Endothelial cell of umbilical vein (primary cell): ENCODE measurements at regions not wholly inside any gene's neighbourhood (a gene's known extent, or its start where the extent isn't known, plus 50 kb on each side); places are given as distances from the start of the nearest gene placed in this dataset.

ENCODE experiments used
- BruUV-seq: library from RNA; stranded (reverse); fragments of 400-500 nt; replicated peaks from 2 replicates; lab custom pipeline; 2021; lab: Mats Ljungman, UMichigan
- CTCF ChIA-PET: fragments of 300-600, 350-600 bp; sonication (Branson Sonifier 250); formaldehyde crosslinking; loops from one replicate; lab custom pipeline; 2021; ENCODE audit warnings: antibody characterized with exemption, inconsistent platforms; lab: Charles Lee
- POLR2A ChIA-PET: fragments of 300-600, 350-600 bp; sonication (Branson Sonifier 250); formaldehyde crosslinking; loops from one replicate; lab custom pipeline; 2021; ENCODE audit warnings: antibody characterized with exemption, inconsistent platforms; lab: Charles Lee
- DNase-seq: peaks from one replicate; pipeline ENCODE4 v3.0.0-alpha.2; 2011; ENCODE audit warnings: low read depth, low spot score
- FAIRE-seq: peaks from 2 replicates; lab custom pipeline; 2011; peaks lifted over from hg19 to GRCh38; lab: Jason Lieb, UNC
- H2AFZ ChIP-seq: 2 replicates; pipeline ENCODE4 v1.6.0; 2012; ENCODE audit warnings: low read depth, low read length, control low read depth, inconsistent platforms
- H3K27ac ChIP-seq: 2 replicates; pipeline ENCODE4 v1.5.1; 2011; ENCODE audit warnings: low read depth, mild to moderate bottlenecking, control low read depth, low read length, moderate library complexity; ENCODE audit not compliant: insufficient read depth
- H3K27me3 ChIP-seq, 2 experiments: 2 replicates each; pipeline versions ENCODE4 v1.6.0 to v1.6.1; 2011; ENCODE audit warnings: low read length in 2 of 2, mixed read lengths in 1 of 2; ENCODE audit not compliant: control insufficient read depth in 2 of 2, insufficient read depth in 2 of 2
- H3K36me3 ChIP-seq, 2 experiments: 2 replicates in 1 of 2; 3 replicates in 1 of 2; pipeline ENCODE4 v1.5.1; 2011; ENCODE audit warnings: low read length in 2 of 2, mild to moderate bottlenecking in 1 of 2, moderate library complexity in 1 of 2; ENCODE audit not compliant: control insufficient read depth in 2 of 2, insufficient read depth in 2 of 2; ENCODE audit errors: extremely low read depth in 1 of 2
- H3K4me1 ChIP-seq: 3 replicates; pipeline ENCODE4 v1.5.1; 2011; ENCODE audit warnings: mild to moderate bottlenecking, low read length; ENCODE audit not compliant: control insufficient read depth, insufficient read depth; ENCODE audit errors: extremely low read depth
- H3K4me2 ChIP-seq: 2 replicates; pipeline ENCODE4 v1.6.1; 2011; ENCODE audit warnings: low read length, control low read depth, mixed read lengths; ENCODE audit not compliant: insufficient read depth
- H3K4me3 ChIP-seq, 3 experiments: fragments of 200-600 bp in 1 of 3; sonication (generic), shearing (Covaris generic) in 1 of 3; replicated peaks in 1 of 3; 2 replicates each; pipeline ENCODE4 v1.5.1; 2011 to 2016; ENCODE audit warnings: control low read depth in 3 of 3, low read length in 3 of 3, mild to moderate bottlenecking in 2 of 3, inconsistent platforms in 1 of 3, low read depth in 1 of 3, moderate library complexity in 1 of 3; ENCODE audit not compliant: insufficient read depth in 1 of 3
- H3K79me2 ChIP-seq: 2 replicates; pipeline ENCODE4 v1.6.0; 2012; ENCODE audit warnings: low read length, inconsistent platforms; ENCODE audit not compliant: control insufficient read depth, insufficient read depth
- H3K9ac ChIP-seq: replicated peaks from 2 replicates; pipeline ENCODE3; 2011; ENCODE audit warnings: low read length, control low read depth; ENCODE audit not compliant: insufficient read depth; ENCODE audit errors: extremely low read depth
- H3K9me1 ChIP-seq: replicated peaks from 3 replicates; pipeline ENCODE4 v1.6.0; 2011; ENCODE audit warnings: mild to moderate bottlenecking, low read length; ENCODE audit not compliant: control insufficient read depth, insufficient read depth; ENCODE audit errors: extremely low read depth
- H3K9me3 ChIP-seq: replicated peaks from 2 replicates; pipeline ENCODE4 v1.5.1; 2012; ENCODE audit warnings: low read length, inconsistent platforms; ENCODE audit not compliant: control insufficient read depth, insufficient read depth
- H4K20me1 ChIP-seq: replicated peaks from 2 replicates; pipeline ENCODE3; 2011; ENCODE audit warnings: mild to moderate bottlenecking, low read length; ENCODE audit not compliant: control insufficient read depth, insufficient read depth; ENCODE audit errors: extremely low read depth
- CTCF ChIP-seq, 2 donors: IDR thresholded peaks; 1 replicate in 1 of 2; 2 replicates in 1 of 2; pipeline ENCODE4 v1.5.1; 2011; ENCODE audit warnings: low read length in 2 of 2, mild to moderate bottlenecking in 2 of 2, moderate library complexity in 2 of 2, control low read depth in 1 of 2, inconsistent platforms in 1 of 2, low read depth in 1 of 2; ENCODE audit not compliant: insufficient read depth in 1 of 2; ENCODE audit errors: extremely low read depth in 1 of 2
- EZH2 ChIP-seq: IDR thresholded peaks from 2 replicates; pipeline ENCODE4 v1.6.1; 2012; ENCODE audit warnings: borderline replicate concordance, low read depth, mild to moderate bottlenecking, moderate library complexity, low read length, inconsistent platforms; ENCODE audit not compliant: severe bottlenecking
- FOS ChIP-seq: IDR thresholded peaks from 2 replicates; pipeline ENCODE4 v1.6.1; 2011; ENCODE audit warnings: mild to moderate bottlenecking, low read length, moderate library complexity, borderline replicate concordance; ENCODE audit not compliant: insufficient read depth
- GATA2 ChIP-seq: IDR thresholded peaks from 2 replicates; pipeline ENCODE4 v1.7.0; 2011; ENCODE audit warnings: low read depth, mild to moderate bottlenecking, moderate library complexity, mixed read lengths, low read length; ENCODE audit not compliant: insufficient read length, insufficient read depth
- JUN ChIP-seq: IDR thresholded peaks from 2 replicates; pipeline ENCODE4 v1.6.1; 2011; ENCODE audit warnings: borderline replicate concordance, low read depth; ENCODE audit not compliant: insufficient read length, insufficient read depth
- MYC ChIP-seq: IDR thresholded peaks from one replicate; pipeline ENCODE4 v1.6.1; 2011; ENCODE audit warnings: mild to moderate bottlenecking, low read depth, low read length
- POLR2A ChIP-seq: IDR thresholded peaks from 2 replicates; pipeline ENCODE4 v1.6.1; 2012; ENCODE audit warnings: low read depth, mild to moderate bottlenecking, control low read depth, low read length
- POLR2AphosphoS5 ChIP-seq: IDR thresholded peaks from 2 replicates; pipeline ENCODE4 v1.6.1; 2012; ENCODE audit warnings: low read depth, mild to moderate bottlenecking, control low read depth, low read length, moderate library complexity; ENCODE audit not compliant: insufficient read depth
- dilution Hi-C: fragments of 300-500 bp; cut with MboI; formaldehyde crosslinking; loops from one replicate; pipeline ENCODE4 v1.15.0; 2019; ENCODE audit warnings: low sequenced_read_pairs; ENCODE audit not compliant: extremely low pct_ligation_motif_present
- intact Hi-C: fragments of 100-400 bp; cut with micrococcal nuclease; formaldehyde crosslinking; loops from one replicate; pipeline ENCODE4 v1.10.0; 2022
- TF ChIP-seq, protein P1 (sequence below): IDR thresholded peaks from 2 replicates; pipeline ENCODE4 v1.6.1; 2011; ENCODE audit not compliant: insufficient read depth, insufficient read length

DNA sequence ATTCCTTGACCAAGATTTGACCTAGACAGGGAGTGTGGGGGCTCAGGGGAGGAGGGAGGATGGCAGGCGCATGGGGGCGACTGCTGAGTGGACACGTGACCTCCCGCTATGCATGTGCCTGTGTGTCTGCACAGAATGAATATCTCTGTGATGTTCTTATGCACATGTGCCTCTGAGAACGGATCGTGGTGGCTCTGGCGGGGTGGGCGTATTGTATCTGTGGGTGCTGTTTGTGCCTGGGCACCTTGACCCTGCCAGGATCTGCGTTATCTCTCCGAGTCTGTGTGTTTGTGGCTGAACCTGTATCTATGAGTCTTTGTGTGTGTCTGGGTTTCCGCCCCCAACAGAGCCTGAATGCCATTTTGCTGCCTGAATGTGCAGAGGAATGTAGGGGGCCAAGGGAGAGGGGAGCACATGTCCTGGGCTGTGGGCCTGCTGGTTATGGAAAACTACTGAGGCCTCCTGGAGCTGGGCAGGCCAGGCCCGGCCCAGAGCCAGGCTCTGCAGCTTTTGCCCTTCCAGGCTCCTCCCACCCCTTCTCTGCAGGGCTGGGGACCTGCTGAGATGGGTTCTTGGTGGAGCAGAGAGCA, 102.5 kb downstream of the EBNA1BP2 start:
- POLR2A ChIA-PET = no interaction called here

DNA sequence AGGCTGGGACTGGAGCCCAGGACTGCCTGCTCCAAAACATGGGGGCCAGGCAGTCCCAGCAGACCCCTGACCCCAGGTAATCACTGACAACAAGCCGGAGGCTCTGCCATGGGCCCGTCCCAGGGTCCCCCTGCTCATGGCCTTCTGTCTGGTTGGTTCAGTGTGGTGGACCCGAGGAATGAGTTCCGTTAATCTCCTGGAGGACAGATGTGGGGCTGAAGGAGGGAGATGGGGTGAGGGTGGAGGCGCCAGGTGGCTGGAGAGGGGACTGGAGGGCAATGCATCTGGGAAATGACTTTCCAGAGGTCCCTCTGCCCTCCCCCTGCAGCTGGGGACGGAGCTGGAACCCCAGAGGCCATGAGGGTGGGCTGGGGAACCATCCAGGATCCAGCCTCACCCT, 103.2 kb downstream of the EBNA1BP2 start:
- TF ChIP-seq MYC (no peak), EZH2 (no peak), GATA2 (no peak), POLR2A (no peak), JUN (no peak), POLR2AphosphoS5 (no peak), CTCF (IDR thresholded peaks at IDR 0.05; ENCODE audit: extremely low read depth in 1 of 2, insufficient read depth in 1 of 2, low read depth in 1 of 2, low read length in 2 of 2) (no peak), FOS (no peak)
- TF ChIP-seq, protein P1, sequence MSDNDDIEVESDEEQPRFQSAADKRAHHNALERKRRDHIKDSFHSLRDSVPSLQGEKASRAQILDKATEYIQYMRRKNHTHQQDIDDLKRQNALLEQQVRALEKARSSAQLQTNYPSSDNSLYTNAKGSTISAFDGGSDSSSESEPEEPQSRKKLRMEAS = no peak
- ChIA-PET CTCF (interaction anchor here (9.4 kb wide), 1 partner anchor 151 kb away, joined by 1298 read pairs; no protein-coding TSS in a partner anchor), POLR2A (no interaction called here)
- no peak overlapping the region for H3K9ac ChIP-seq
- no peak for FAIRE-seq
- H3K4me1 ChIP-seq = no peaks in the 10 kb centered on the region
- no peaks in the 10 kb centered on the region for H3K79me2 ChIP-seq
- dilution Hi-C loops (loop anchor here (25.0 kb wide), 1 partner anchor 157 kb away; no protein-coding TSS in a partner anchor), intact Hi-C loops (loop anchor here (5.0 kb wide), 1 partner anchor 92 kb away; no protein-coding TSS in a partner anchor)
- no peaks in the 10 kb centered on the region for H3K27me3 ChIP-seq
- no peaks in the 10 kb centered on the region for H3K36me3 ChIP-seq
- no peaks in the 10 kb centered on the region for H3K9me3 ChIP-seq
- no peak overlapping the region for H2AFZ ChIP-seq
- no TSS peak for BruUV-seq
- no peaks in the 10 kb centered on the region for H3K9me1 ChIP-seq
- H3K27ac ChIP-seq = no peak overlapping the region
- no peak overlapping the region for H3K4me2 ChIP-seq
- H4K20me1 ChIP-seq = no peaks in the 10 kb centered on the region
- DNase-seq = no peak
- H3K4me3 ChIP-seq = no peak overlapping the region

More for the DNA sequence above, 102.5 kb downstream of the EBNA1BP2 start:
- dilution Hi-C loops = loop anchor here (25.0 kb wide), 1 partner anchor 157 kb away; no protein-coding TSS in a partner anchor
- BruUV-seq = no TSS peak
- intact Hi-C loops = loop anchor here (5.0 kb wide), 1 partner anchor 92 kb away; no protein-coding TSS in a partner anchor
- Histone ChIP-seq H3K9ac (no peak overlapping the region), H3K9me3 (no peaks in the 10 kb centered on the region), H3K9me1 (no peaks in the 10 kb centered on the region), H3K27ac (no peak overlapping the region), H2AFZ (no peak overlapping the region), H3K4me3 (no peak overlapping the region), H3K36me3 (no peaks in the 10 kb centered on the region), H3K79me2 (no peaks in the 10 kb centered on the region), H3K27me3 (no peaks in the 10 kb centered on the region), H3K4me2 (no peak overlapping the region), H4K20me1 (no peaks in the 10 kb centered on the region), H3K4me1 (no peaks in the 10 kb centered on the region)
- CTCF ChIA-PET = interaction anchor here (1.2 to 9.4 kb wide), 2 partner anchors 152 to 291 kb away, joined by 6 to 1298 read pairs; no protein-coding TSS in a partner anchor
- DNase-seq = no peak
- FAIRE-seq = no peak
- TF ChIP-seq GATA2 = no peak
